ENCODE measurements at regions not wholly inside any gene's neighbourhood (a gene's known extent, or its start where the extent isn't known, plus 50 kb on each side); places are given as distances from the start of the nearest gene placed in this dataset.
"Not testable (repeated sequence)": the region's sequence is repeated elsewhere in the genome, so short reads cannot be mapped to it uniquely, and the experiment has no call there.

GRCh38 chr14:28635387-28635786 lies 131.2 kb upstream of the FOXG1 start:
- Histone ChIP-seq H3K36me3 (ENCODE audit: control insufficient read depth in 2 of 2, insufficient read depth in 1 of 2, low read length in 2 of 2) (no peaks in the 10 kb centered on the region), H3K27ac (ENCODE audit: extremely low read depth, low read depth, low read length) (no peak overlapping the region), H3K4me1 (ENCODE audit: control insufficient read depth, insufficient read depth, low read length) (no peaks in the 10 kb centered on the region), H3K4me3 (ENCODE audit: low read depth, low read length) (no peak overlapping the region), H3K9me3 (ENCODE audit: control insufficient read depth, insufficient read depth, low read depth, low read length) (no peaks in the 10 kb centered on the region)
- TF ChIP-seq ZNF791 (tag by site-specific recombination; IDR thresholded peaks at IDR 0.05) (no peak), ZNF654 (tag by site-specific recombination; IDR thresholded peaks at IDR 0.05; ENCODE audit: low read depth) (peak; percentile 51)
- CTCF ChIA-PET: interaction anchor here (0.6 to 0.9 kb wide), 4 partner anchors 11 to 55 kb away, joined by 3 read pairs; no protein-coding TSS in a partner anchor
- POLR2A ChIA-PET: interaction anchor here (0.7 kb wide), 1 partner anchor 25 kb away, joined by 3 read pairs; no protein-coding TSS in a partner anchor

DNA sequence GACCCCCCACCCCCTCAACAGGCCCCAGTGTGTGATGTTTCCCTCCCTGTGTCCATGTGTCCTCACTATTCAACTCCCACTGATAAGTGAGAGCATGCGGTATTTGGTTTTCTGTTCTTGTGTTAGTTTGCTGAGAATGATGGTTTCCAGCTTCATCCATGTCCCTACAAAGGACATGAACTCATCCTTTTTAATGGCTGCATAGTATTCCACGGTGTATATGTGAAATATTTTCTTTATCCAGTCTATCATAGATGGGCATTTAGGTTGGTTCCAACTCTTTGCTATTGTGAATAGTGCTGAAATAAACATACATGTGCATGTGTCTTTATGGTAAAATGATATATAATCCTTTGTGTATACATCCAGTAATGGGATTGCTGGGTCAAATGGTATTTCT lies 130.8 kb upstream of the FOXG1 start:
- H3K27ac ChIP-seq (ENCODE audit: extremely low read depth, low read depth, low read length); H3K4me1 ChIP-seq (ENCODE audit: control insufficient read depth, insufficient read depth, low read length); H3K4me3 ChIP-seq (ENCODE audit: low read depth, low read length); H3K36me3 ChIP-seq (ENCODE audit: control insufficient read depth in 2 of 2, insufficient read depth in 1 of 2, low read length in 2 of 2); H3K9me3 ChIP-seq (ENCODE audit: control insufficient read depth, insufficient read depth, low read depth, low read length); POLR2A ChIA-PET: not testable (repeated sequence)
- 0 out of 2 replicates have a peak, but pooled peaks have one; percentile 32 for TF ChIP-seq ZNF146 (tag by site-specific recombination; IDR thresholded peaks at IDR 0.05)
- CTCF ChIA-PET: interaction anchor here (0.6 to 0.9 kb wide), 2 partner anchors 16 to 27 kb away, joined by 3 read pairs; no protein-coding TSS in a partner anchor

GRCh38 chr14:28641189-28641588 lies 125.4 kb upstream of the FOXG1 start:
- CTCF ChIA-PET; H3K36me3 ChIP-seq (ENCODE audit: control insufficient read depth in 2 of 2, insufficient read depth in 1 of 2, low read length in 2 of 2); H3K9me3 ChIP-seq (ENCODE audit: control insufficient read depth, insufficient read depth, low read depth, low read length); H3K4me3 ChIP-seq (ENCODE audit: low read depth, low read length); H3K27ac ChIP-seq (ENCODE audit: extremely low read depth, low read depth, low read length); H3K4me1 ChIP-seq (ENCODE audit: control insufficient read depth, insufficient read depth, low read length); POLR2A ChIA-PET: not testable (repeated sequence)

DNA sequence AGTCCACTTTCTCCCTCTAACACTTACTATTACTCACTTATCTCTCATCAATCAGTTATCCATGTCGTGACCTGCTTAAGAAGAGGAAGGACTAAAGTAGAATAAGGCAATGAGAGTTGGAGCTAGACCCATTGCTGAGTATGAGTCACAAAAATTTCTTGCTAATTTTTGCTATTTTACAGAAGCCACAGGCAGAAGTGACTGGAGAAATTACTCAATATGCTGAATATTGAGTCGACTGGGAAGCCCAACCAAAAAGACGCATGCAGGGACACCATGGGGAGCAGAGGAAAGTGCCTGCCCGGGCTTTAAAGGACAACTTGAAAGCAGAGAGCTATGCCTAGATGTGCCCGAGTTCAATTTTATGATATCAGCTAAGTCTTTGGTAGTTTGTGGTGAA lies 115.4 kb upstream of the FOXG1 start:
- Histone ChIP-seq H3K9me3 (ENCODE audit: control insufficient read depth, insufficient read depth, low read depth, low read length) (no peaks in the 10 kb centered on the region), H3K27ac (ENCODE audit: extremely low read depth, low read depth, low read length) (no peak overlapping the region), H3K4me1 (ENCODE audit: control insufficient read depth, insufficient read depth, low read length) (no peaks in the 10 kb centered on the region), H3K4me3 (ENCODE audit: low read depth, low read length) (no peak overlapping the region), H3K36me3 (ENCODE audit: control insufficient read depth in 2 of 2, insufficient read depth in 1 of 2, low read length in 2 of 2) (no peaks in the 10 kb centered on the region)
- ChIA-PET POLR2A (no interaction called here), CTCF (interaction anchor here (0.6 kb wide), 2 partner anchors 16 to 1778 kb away, joined by 3 to 4 read pairs; no protein-coding TSS in a partner anchor)
- no peak for TF ChIP-seq ZBTB10 (tag by site-specific recombination; IDR thresholded peaks at IDR 0.05)
- TF ChIP-seq ZNF624 (tag by site-specific recombination; IDR thresholded peaks at IDR 0.05): no peak
- no peak for TF ChIP-seq ZFP3 (tag by site-specific recombination; IDR thresholded peaks at IDR 0.05; ENCODE audit: low read depth)
- TF ChIP-seq SALL2 (tag by site-specific recombination; IDR thresholded peaks at IDR 0.05; ENCODE audit: borderline replicate concordance): no peak
- no peak for TF ChIP-seq ZEB2 (tag by site-specific recombination; IDR thresholded peaks at IDR 0.05)
- TF ChIP-seq ZBTB11 (tag by site-specific recombination; conservative IDR thresholded peaks at IDR 0.05; ENCODE audit: low read depth): no peak
- TF ChIP-seq, protein P1, sequence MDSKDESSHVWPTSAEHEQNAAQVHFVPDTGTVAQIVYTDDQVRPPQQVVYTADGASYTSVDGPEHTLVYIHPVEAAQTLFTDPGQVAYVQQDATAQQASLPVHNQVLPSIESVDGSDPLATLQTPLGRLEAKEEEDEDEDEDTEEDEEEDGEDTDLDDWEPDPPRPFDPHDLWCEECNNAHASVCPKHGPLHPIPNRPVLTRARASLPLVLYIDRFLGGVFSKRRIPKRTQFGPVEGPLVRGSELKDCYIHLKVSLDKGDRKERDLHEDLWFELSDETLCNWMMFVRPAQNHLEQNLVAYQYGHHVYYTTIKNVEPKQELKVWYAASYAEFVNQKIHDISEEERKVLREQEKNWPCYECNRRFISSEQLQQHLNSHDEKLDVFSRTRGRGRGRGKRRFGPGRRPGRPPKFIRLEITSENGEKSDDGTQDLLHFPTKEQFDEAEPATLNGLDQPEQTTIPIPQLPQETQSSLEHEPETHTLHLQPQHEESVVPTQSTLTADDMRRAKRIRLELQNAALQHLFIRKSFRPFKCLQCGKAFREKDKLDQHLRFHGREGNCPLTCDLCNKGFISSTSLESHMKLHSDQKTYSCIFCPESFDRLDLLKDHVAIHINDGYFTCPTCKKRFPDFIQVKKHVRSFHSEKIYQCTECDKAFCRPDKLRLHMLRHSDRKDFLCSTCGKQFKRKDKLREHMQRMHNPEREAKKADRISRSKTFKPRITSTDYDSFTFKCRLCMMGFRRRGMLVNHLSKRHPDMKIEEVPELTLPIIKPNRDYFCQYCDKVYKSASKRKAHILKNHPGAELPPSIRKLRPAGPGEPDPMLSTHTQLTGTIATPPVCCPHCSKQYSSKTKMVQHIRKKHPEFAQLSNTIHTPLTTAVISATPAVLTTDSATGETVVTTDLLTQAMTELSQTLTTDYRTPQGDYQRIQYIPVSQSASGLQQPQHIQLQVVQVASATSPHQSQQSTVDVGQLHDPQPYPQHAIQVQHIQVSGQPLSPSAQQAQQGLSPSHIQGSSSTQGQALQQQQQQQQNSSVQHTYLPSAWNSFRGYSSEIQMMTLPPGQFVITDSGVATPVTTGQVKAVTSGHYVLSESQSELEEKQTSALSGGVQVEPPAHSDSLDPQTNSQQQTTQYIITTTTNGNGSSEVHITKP (tag by site-specific recombination; IDR thresholded peaks at IDR 0.05): no peak
- TF ChIP-seq ATF2 (tag by site-specific recombination; IDR thresholded peaks at IDR 0.05; ENCODE audit: low read depth): no peak

Measured in HEK293 (cell line).